Pancreas (tissue), 10 donors: ENCODE measurements at regions not wholly inside any gene's neighbourhood (a gene's known extent, or its start where the extent isn't known, plus 50 kb on each side); places are given as distances from the start of the nearest gene placed in this dataset.
"Not testable (repeated sequence)": the region's sequence is repeated elsewhere in the genome, so short reads cannot be mapped to it uniquely, and the experiment has no call there.

Source experiments
- ATAC-seq, 4 donors: fragments of 200-7000 bp; cut with Tn5 transposase; one replicate each; pipeline versions ENCODE4 v1.8.0 to v1.9.1; 2020; ENCODE audit warnings: mild to moderate bottlenecking in 4 of 4, moderate library complexity in 4 of 4
- DNase-seq, 6 donors: peaks; one replicate each; pipeline ENCODE4 v3.0.0-alpha.2; 2020
- FAIRE-seq: peaks from 2 replicates; lab custom pipeline; 2012; peaks lifted over from hg19 to GRCh38; lab: Jason Lieb, UNC
- H3K27ac ChIP-seq, 4 donors: fragments of 200-600 bp; sonication (generic); 1 replicate in 3 of 4; 2 replicates in 1 of 4; pipeline versions ENCODE4 v1.5.0 to v1.8.0; 2020
- H3K27me3 ChIP-seq, 4 donors: fragments of 200-600 bp; one replicate each; pipeline ENCODE4 v1.8.0; 2021
- H3K36me3 ChIP-seq, 3 donors: fragments of 200-600 bp; sonication (generic) in 1 of 3; one replicate each; pipeline versions ENCODE4 v1.5.0 to v1.8.0; 2020 to 2021
- H3K4me1 ChIP-seq, 3 donors: fragments of 200-600 bp; one replicate each; pipeline ENCODE4 v1.8.0; 2021
- H3K4me3 ChIP-seq, 4 donors: fragments of 200-600 bp; sonication (generic) in 2 of 4; one replicate each; pipeline versions ENCODE4 v1.5.0 to v1.8.0; 2020 to 2021
- H3K9me3 ChIP-seq, 4 donors: fragments of 200-600 bp; one replicate each; pipeline ENCODE4 v1.8.0; 2021
- WGBS, 2 donors: extraction: QIAGEN DNeasy Blood & Tissue Kit; methylation state at CpG; one replicate each; pipeline ENCODE4 v1.1.7; 2013; 5-methylcytosine and 5-hydroxymethylcytosine counted together
- intact Hi-C, 3 donors: fragments of 100-400 bp; cut with DNase I; formaldehyde crosslinking; loops; one replicate each; pipeline versions ENCODE4 v1.11.1 to v1.14.2; 2022
- TF ChIP-seq, protein P1 (sequence below), 4 donors: fragments of 200-600 bp; sonication (generic) in 3 of 4; IDR thresholded peaks; one replicate each; pipeline versions ENCODE4 v1.5.0 to v1.8.0; 2021; ENCODE audit warnings: antibody characterized with exemption in 4 of 4
- donor health status: healthy with polysubstance abuse.
- donor health status: DM: no; HTN: no; CAD: no; lungs with moderate emphysema.
- donor health status: DM: no; HTN: no; CAD: no.
- donor health status: control.
- donor health status: control.
- donor health status: Bipolar disorder and iron deficiency.
- donor health status: DM: yes; HTN: yes; CAD: no.
- donor health status: DM: no; HTN: no; CAD: no.
- donor health status: DM: no; HTN: no; CAD: no.
- donor health status: DM: yes; HTN: yes; CAD: no.

DNA sequence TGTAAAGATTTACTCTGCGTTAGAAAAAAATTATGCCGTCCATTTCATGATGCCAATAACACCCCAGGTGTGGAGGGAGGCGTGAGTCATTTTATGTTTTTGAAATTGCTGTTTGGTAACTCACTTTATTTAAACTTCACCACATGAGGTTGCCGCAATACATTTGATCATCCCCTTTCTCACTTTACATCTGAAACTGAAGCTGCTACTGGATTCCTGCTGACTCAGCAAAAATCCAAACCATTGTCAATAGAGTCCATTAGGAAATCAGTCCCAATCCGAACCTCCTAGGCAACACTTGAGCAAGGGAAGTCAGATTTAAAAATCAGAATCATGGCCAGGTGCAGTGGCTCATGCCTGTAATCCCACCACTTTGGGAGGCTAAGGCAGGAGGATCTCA lies 136.6 kb upstream of the SVIL start:
- 82 to 87% methylated on average over 5 of the region's 5 CpGs for WGBS, 2 donors

DNA sequence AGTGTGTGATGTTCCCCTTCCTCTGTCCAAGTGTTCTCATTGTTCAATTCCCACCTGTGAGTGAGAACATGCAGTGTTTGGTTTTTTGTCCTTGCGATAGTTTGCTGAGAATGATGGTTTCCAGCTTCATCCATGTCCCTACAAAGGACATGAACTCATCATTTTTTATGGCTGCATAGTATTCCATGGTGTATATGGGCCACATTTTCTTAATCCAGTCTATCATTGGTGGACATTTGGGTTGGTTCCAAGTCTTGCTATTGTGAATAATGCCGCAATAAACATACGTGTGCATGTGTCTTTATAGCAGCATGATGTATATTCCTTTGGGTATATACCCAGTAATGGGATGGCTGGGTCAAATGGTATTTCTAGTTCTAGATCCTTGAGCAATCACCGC lies 134.5 kb upstream of the SVIL start:
- whole genome bisulfite sequencing, 2 donors: 92% methylated on average over 3 of the region's 4 CpGs

More for the DNA sequence above, 136.6 kb upstream of the SVIL start:
- no peaks in the 10 kb centered on the region for H3K9me3 ChIP-seq
- FAIRE-seq (no peak), ATAC-seq (no peak), DNase-seq (no peak)
- TF ChIP-seq, protein P1, sequence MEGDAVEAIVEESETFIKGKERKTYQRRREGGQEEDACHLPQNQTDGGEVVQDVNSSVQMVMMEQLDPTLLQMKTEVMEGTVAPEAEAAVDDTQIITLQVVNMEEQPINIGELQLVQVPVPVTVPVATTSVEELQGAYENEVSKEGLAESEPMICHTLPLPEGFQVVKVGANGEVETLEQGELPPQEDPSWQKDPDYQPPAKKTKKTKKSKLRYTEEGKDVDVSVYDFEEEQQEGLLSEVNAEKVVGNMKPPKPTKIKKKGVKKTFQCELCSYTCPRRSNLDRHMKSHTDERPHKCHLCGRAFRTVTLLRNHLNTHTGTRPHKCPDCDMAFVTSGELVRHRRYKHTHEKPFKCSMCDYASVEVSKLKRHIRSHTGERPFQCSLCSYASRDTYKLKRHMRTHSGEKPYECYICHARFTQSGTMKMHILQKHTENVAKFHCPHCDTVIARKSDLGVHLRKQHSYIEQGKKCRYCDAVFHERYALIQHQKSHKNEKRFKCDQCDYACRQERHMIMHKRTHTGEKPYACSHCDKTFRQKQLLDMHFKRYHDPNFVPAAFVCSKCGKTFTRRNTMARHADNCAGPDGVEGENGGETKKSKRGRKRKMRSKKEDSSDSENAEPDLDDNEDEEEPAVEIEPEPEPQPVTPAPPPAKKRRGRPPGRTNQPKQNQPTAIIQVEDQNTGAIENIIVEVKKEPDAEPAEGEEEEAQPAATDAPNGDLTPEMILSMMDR (IDR thresholded peaks at IDR 0.05): no peak
- H3K36me3 ChIP-seq: no peaks in the 10 kb centered on the region
- H3K4me1 ChIP-seq: no peaks in the 10 kb centered on the region
- intact Hi-C loops: no loop called here
- H3K27ac ChIP-seq: no peak overlapping the region
- H3K27me3 ChIP-seq: no peaks in the 10 kb centered on the region
- no peak overlapping the region for H3K4me3 ChIP-seq

DNA sequence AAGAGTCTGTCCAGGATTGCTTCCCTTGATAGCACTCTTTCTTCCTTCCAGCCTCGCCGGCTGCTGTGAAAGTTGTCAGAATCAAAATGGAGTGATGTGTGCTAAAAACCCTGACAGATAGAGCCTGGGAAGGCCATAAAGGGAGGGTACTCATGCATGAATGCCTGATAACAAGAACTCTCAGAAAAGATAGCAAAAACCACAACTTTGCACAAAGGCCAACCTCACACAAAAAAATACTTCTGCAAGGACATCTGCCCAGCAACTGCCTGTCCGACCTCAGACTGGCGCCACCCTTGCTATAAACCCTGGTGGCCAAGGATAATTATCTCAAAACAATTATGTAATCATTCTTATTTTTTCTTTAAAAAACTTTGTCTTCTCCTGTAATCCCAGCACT lies 133.2 kb upstream of the SVIL start:
- Histone ChIP-seq H3K27ac (no peak overlapping the region), H3K4me3 (no peak overlapping the region), H3K27me3 (no peaks in the 10 kb centered on the region), H3K9me3 (no peaks in the 10 kb centered on the region), H3K4me1 (no peaks in the 10 kb centered on the region), H3K36me3 (no peaks in the 10 kb centered on the region)
- TF ChIP-seq, protein P1 (IDR thresholded peaks at IDR 0.05): no peak
- FAIRE-seq: no peak
- intact Hi-C loops: no loop called here
- ATAC-seq: no peak
- no peak for DNase-seq
- 89 to 97% methylated on average over 4 of the region's 4 CpGs for WGBS, 2 donors

More for the DNA sequence above, 134.5 kb upstream of the SVIL start:
- H3K27ac ChIP-seq, intact Hi-C loops, H3K4me3 ChIP-seq, H3K4me1 ChIP-seq, H3K27me3 ChIP-seq, H3K9me3 ChIP-seq, H3K36me3 ChIP-seq, DNase-seq, FAIRE-seq, ATAC-seq: not testable (repeated sequence)

GRCh38 chr10:29766753-29767152 lies 132.0 kb upstream of the SVIL start:
- intact Hi-C loops: no loop called here
- DNase-seq (no peak), FAIRE-seq (no peak), ATAC-seq (no peak)
- 55 to 56% methylated on average over 3 of the region's 3 CpGs for WGBS, 2 donors
- Histone ChIP-seq H3K9me3 (no peaks in the 10 kb centered on the region), H3K27me3 (no peaks in the 10 kb centered on the region), H3K4me3 (no peak overlapping the region), H3K36me3 (no peaks in the 10 kb centered on the region), H3K27ac (no peak overlapping the region), H3K4me1 (no peaks in the 10 kb centered on the region)
- TF ChIP-seq, protein P1 (IDR thresholded peaks at IDR 0.05): no peak

- no peak for ATAC-seq
- intact Hi-C loops: no loop called here
Observed at GRCh38 chr10:29765330-29765729, 130.6 kb upstream of the SVIL start.

More at GRCh38 chr10:29765330-29765729, 130.6 kb upstream of the SVIL start:
- FAIRE-seq (no peak), DNase-seq (no peak)
- Histone ChIP-seq H3K27ac (no peak overlapping the region), H3K36me3 (no peaks in the 10 kb centered on the region), H3K4me1 (no peaks in the 10 kb centered on the region), H3K4me3 (no peak overlapping the region), H3K27me3 (no peaks in the 10 kb centered on the region), H3K9me3 (no peaks in the 10 kb centered on the region)
- TF ChIP-seq, protein P1 (IDR thresholded peaks at IDR 0.05): no peak
- WGBS, 2 donors: 69 to 72% methylated on average over 2 of the region's 2 CpGs
